ENCODE measurements at regions not wholly inside any gene's neighbourhood (a gene's known extent, or its start where the extent isn't known, plus 50 kb on each side); places are given as distances from the start of the nearest gene placed in this dataset.

DNA sequence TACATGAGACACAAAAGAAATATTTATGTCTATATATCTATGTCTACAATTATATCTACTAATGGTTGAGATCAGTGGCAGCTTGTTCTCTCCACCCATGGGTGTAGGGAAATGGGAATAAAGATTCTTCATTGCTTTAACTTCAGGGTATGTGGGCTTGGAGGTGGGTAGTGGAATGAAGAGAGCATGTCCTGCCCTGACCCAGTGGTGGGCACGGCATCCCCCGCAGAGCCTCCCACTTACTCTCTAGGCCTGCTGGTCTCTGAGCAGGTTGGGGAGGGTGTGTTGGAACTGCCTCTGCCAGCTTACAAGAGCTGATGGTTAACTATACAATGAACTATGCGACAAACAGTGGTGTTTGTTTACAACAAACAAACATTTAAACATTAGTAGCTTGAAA, 152.5 kb upstream of the SKOR2 start:
- H3K9me3 ChIP-seq = no peaks in the 10 kb centered on the region
- DNase-seq = no peak
- Mint-ChIP-seq H3K36me3 (ENCODE audit: insufficient read depth, unreplicated experiment) (no peaks in the 10 kb centered on the region), H3K27me3 (ENCODE audit: insufficient read depth, unreplicated experiment) (peaks cover 8% of the 10 kb centered on the region), H3K9me3 (ENCODE audit: unreplicated experiment) (no peaks in the 10 kb centered on the region), H3K4me1 (ENCODE audit: low read depth, unreplicated experiment) (no peaks in the 10 kb centered on the region), H3K27ac (ENCODE audit: unreplicated experiment) (no peak overlapping the region), H3K4me3 (ENCODE audit: unreplicated experiment) (no peak overlapping the region)
- H3K4me1 ChIP-seq = no peaks in the 10 kb centered on the region
- H3K36me3 ChIP-seq (ENCODE audit: control insufficient read depth, insufficient read depth, low read length) = no peaks in the 10 kb centered on the region
- TF ChIP-seq, protein P1, sequence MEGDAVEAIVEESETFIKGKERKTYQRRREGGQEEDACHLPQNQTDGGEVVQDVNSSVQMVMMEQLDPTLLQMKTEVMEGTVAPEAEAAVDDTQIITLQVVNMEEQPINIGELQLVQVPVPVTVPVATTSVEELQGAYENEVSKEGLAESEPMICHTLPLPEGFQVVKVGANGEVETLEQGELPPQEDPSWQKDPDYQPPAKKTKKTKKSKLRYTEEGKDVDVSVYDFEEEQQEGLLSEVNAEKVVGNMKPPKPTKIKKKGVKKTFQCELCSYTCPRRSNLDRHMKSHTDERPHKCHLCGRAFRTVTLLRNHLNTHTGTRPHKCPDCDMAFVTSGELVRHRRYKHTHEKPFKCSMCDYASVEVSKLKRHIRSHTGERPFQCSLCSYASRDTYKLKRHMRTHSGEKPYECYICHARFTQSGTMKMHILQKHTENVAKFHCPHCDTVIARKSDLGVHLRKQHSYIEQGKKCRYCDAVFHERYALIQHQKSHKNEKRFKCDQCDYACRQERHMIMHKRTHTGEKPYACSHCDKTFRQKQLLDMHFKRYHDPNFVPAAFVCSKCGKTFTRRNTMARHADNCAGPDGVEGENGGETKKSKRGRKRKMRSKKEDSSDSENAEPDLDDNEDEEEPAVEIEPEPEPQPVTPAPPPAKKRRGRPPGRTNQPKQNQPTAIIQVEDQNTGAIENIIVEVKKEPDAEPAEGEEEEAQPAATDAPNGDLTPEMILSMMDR (IDR thresholded peaks at IDR 0.05; ENCODE audit: insufficient read depth in 1 of 2, low read depth in 1 of 2, low read length in 1 of 2, severe bottlenecking in 1 of 2, unreplicated experiment in 1 of 2) = no peak
- ChIA-PET POLR2A (no interaction called here), CTCF (no interaction called here)
- intact Hi-C loops (cut with micrococcal nuclease; ENCODE audit: unreplicated experiment) = no loop called here
- no peak overlapping the region for H3K4me3 ChIP-seq (ENCODE audit: low read depth, low read length)
- no peaks in the 10 kb centered on the region for H3K27me3 ChIP-seq (replicated peaks; ENCODE audit: control insufficient read depth, insufficient read depth, low read length)
- BruUV-seq (replicated peaks) = no TSS peak

GRCh38 chr18:47403317-47403716, 151.9 kb upstream of the SKOR2 start:
- no peaks in the 10 kb centered on the region for H3K36me3 Mint-ChIP-seq (ENCODE audit: insufficient read depth, unreplicated experiment)
- H3K36me3 ChIP-seq (ENCODE audit: control insufficient read depth, insufficient read depth, low read length) = no peaks in the 10 kb centered on the region
- DNase-seq = no peak
- H3K27me3 ChIP-seq (replicated peaks; ENCODE audit: control insufficient read depth, insufficient read depth, low read length) = no peaks in the 10 kb centered on the region
- TF ChIP-seq, protein P1 (IDR thresholded peaks at IDR 0.05; ENCODE audit: insufficient read depth in 1 of 2, low read depth in 1 of 2, low read length in 1 of 2, severe bottlenecking in 1 of 2, unreplicated experiment in 1 of 2) = no peak
- H3K9me3 Mint-ChIP-seq (ENCODE audit: unreplicated experiment) = no peaks in the 10 kb centered on the region
- no peak overlapping the region for H3K4me3 Mint-ChIP-seq (ENCODE audit: unreplicated experiment)
- H3K4me1 ChIP-seq = no peaks in the 10 kb centered on the region
- CTCF ChIA-PET = no interaction called here
- BruUV-seq (replicated peaks) = no TSS peak
- no peak overlapping the region for H3K4me3 ChIP-seq (ENCODE audit: low read depth, low read length)
- intact Hi-C loops (cut with micrococcal nuclease; ENCODE audit: unreplicated experiment) = no loop called here
- peaks cover 8% of the 10 kb centered on the region for H3K27me3 Mint-ChIP-seq (ENCODE audit: insufficient read depth, unreplicated experiment)
- H3K27ac Mint-ChIP-seq (ENCODE audit: unreplicated experiment) = no peak overlapping the region
- H3K9me3 ChIP-seq = no peaks in the 10 kb centered on the region
- no peaks in the 10 kb centered on the region for H3K4me1 Mint-ChIP-seq (ENCODE audit: low read depth, unreplicated experiment)
- POLR2A ChIA-PET = no interaction called here

DNA sequence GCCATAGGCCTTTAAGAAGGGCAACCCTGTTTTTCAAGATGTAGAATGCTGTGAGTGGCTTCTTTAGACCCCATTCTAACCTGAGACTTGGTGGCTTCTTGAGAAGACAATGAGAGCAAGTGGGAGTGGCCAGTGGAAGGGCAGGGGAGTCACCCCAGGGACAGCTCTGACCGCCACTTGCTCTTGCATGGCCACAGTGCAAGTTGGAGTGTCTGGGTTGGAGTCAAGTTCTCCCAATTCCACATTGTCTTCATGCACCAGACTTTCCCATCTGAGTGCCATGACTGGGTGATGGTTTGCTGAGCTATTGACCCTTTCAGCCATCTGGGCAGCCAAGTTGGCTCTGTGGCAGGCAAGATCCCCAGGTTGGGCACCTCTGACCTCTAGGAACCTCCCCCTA, 148.0 kb upstream of the SKOR2 start:
- H3K4me3 ChIP-seq (ENCODE audit: low read depth, low read length) = no peak overlapping the region
- no peaks in the 10 kb centered on the region for H3K36me3 ChIP-seq (ENCODE audit: control insufficient read depth, insufficient read depth, low read length)
- CTCF ChIA-PET = no interaction called here
- no peaks in the 10 kb centered on the region for H3K4me1 ChIP-seq
- H3K9me3 ChIP-seq = no peaks in the 10 kb centered on the region
- intact Hi-C loops (cut with micrococcal nuclease; ENCODE audit: unreplicated experiment) = no loop called here
- no TSS peak for BruUV-seq (replicated peaks)
- TF ChIP-seq, protein P1 (IDR thresholded peaks at IDR 0.05; ENCODE audit: insufficient read depth in 1 of 2, low read depth in 1 of 2, low read length in 1 of 2, severe bottlenecking in 1 of 2, unreplicated experiment in 1 of 2) = no peak
- Mint-ChIP-seq H3K27ac (ENCODE audit: unreplicated experiment) (no peak overlapping the region), H3K4me1 (ENCODE audit: low read depth, unreplicated experiment) (no peaks in the 10 kb centered on the region), H3K9me3 (ENCODE audit: unreplicated experiment) (no peaks in the 10 kb centered on the region), H3K36me3 (ENCODE audit: insufficient read depth, unreplicated experiment) (no peaks in the 10 kb centered on the region), H3K27me3 (ENCODE audit: insufficient read depth, unreplicated experiment) (peaks cover 5% of the 10 kb centered on the region), H3K4me3 (ENCODE audit: unreplicated experiment) (no peak overlapping the region)
- no peaks in the 10 kb centered on the region for H3K27me3 ChIP-seq (replicated peaks; ENCODE audit: control insufficient read depth, insufficient read depth, low read length)
- POLR2A ChIA-PET = no interaction called here
- no peak for DNase-seq

All from Caco-2 (cell line).